GM12874 (cell line): ENCODE measurements at regions not wholly inside any gene's neighbourhood (a gene's known extent, or its start where the extent isn't known, plus 50 kb on each side); places are given as distances from the start of the nearest gene placed in this dataset.

Source experiments
- TF ChIP-seq, protein P1 (sequence below): IDR thresholded peaks from 2 replicates; pipeline ENCODE4 v1.5.1; 2011; ENCODE audit warnings: low read depth, mild to moderate bottlenecking, control low read depth, low read length, moderate library complexity; ENCODE audit not compliant: insufficient read depth

DNA sequence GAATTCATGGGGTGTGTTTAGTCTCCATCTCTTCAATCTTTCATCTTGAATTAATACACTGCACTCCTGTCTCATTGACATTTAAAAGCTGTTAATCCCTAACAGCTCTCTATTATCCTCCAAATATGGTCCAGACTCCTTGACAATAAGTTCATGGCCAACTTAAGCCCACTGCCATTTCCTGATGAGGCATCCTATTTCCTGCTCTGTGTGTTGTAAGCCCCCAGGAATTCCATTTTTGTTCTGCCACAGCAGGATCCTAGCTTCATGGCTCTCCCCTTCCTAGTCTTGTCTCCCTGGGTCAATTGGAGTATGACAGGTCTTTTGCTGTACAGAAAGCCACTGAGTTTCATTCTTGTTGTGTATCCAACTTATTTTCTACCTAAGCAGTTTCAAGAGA is 218.8 kb downstream of the OTUD1 start:
- TF ChIP-seq, protein P1, sequence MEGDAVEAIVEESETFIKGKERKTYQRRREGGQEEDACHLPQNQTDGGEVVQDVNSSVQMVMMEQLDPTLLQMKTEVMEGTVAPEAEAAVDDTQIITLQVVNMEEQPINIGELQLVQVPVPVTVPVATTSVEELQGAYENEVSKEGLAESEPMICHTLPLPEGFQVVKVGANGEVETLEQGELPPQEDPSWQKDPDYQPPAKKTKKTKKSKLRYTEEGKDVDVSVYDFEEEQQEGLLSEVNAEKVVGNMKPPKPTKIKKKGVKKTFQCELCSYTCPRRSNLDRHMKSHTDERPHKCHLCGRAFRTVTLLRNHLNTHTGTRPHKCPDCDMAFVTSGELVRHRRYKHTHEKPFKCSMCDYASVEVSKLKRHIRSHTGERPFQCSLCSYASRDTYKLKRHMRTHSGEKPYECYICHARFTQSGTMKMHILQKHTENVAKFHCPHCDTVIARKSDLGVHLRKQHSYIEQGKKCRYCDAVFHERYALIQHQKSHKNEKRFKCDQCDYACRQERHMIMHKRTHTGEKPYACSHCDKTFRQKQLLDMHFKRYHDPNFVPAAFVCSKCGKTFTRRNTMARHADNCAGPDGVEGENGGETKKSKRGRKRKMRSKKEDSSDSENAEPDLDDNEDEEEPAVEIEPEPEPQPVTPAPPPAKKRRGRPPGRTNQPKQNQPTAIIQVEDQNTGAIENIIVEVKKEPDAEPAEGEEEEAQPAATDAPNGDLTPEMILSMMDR = no peak

DNA sequence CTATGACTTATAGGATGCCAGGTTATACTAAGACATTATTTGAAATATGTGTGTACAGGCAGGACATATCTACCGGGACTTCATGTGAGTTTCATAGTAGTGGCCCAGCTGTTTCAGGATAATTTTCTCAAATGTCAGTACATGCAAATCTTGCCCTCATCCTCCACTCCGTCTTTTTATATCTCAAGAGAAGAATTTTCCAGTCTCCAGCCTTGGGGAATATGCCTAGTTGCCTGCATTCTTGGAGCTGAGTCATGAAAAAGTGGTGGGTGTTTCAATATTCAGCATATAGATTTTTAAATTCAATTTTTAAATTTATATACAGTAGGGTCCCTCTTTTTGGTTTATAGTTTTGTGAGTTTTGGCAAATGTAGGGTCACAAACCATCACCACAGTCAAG is 236.7 kb downstream of the OTUD1 start:
- TF ChIP-seq, protein P1 = no peak

DNA sequence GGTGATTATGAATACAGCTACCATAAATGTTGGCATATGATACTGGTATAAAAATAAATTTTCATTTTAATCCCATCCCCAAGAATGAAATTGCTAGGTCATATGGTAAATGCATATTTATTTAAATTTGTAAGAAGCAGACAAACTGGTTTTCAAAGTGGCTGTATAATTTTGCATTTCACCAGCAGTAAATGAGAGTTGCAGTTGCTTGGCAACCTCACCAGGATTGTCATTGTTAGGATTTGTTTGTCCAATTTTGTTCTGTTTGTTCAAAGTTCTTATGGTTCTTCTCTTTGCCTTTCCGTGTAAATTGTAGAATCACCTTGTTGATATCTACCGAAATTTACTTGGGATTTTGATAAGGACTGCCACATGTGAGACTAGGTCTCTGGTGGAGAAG is 237.4 kb downstream of the OTUD1 start:
- TF ChIP-seq, protein P1 = no peak

DNA sequence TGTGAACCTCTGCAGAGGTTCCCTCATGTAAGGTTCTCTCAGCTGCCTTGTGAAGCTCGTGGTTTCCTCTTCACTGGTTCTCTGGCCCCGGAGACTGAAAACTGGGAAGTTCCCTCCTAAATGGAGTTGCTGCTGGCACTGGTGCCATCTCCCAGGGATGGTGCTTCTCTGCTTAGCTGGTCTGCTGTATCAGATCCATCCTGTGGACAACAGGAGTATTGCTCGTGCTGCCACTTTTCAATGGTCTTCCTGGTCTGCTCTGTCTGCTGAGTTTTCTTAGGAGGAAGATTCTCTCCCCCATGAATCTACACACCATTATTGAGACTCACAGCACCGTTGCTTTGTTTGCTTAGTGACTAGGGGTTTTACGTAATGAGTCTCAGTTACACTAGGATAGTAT is 247.8 kb downstream of the OTUD1 start:
- TF ChIP-seq, protein P1 = no peak

- TF ChIP-seq, protein P1 = no peak
Observed at GRCh38 chr10:23692736-23693135, 253.9 kb downstream of the OTUD1 start.

DNA sequence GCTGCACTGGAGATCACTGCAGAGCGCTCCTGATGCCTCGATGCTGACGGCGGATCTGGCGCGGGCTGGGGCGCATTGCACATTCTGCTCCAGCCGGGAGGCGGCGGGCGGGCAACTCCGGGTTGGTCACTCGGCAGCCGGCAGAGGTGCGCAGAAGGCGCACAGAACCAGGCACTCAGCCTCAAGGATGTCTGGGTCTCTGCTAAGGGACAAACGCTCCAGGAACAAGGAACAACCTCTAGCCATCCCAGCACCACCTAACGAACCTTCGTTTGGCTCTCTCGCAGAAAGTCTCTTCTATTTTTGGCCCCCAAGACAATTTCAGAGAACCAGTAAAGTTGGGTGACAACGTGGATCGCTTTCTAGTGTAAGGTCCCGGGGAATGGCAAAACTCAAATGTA is 254.6 kb downstream of the OTUD1 start:
- TF ChIP-seq, protein P1 = no peak

DNA sequence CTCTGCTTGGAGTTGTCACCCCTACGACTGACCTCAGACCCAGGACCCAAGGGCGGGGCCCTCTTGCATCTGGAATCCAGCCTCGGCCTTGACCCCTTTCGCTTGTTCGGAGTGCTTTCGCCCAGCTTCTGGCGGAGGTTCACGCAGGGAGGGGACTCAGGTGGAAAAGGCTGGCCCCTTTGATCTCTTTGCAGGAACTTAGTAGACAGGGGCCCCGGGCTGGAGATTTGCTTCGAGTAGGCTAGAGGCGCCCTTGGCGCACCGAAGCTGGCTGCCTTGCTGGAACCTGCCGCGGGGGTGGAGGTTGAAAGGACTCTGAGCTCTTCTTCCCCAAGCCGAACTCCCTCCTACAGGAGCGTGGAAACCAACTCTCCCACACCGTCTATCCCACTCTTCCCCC is 255.1 kb downstream of the OTUD1 start:
- TF ChIP-seq, protein P1 = no peak

DNA sequence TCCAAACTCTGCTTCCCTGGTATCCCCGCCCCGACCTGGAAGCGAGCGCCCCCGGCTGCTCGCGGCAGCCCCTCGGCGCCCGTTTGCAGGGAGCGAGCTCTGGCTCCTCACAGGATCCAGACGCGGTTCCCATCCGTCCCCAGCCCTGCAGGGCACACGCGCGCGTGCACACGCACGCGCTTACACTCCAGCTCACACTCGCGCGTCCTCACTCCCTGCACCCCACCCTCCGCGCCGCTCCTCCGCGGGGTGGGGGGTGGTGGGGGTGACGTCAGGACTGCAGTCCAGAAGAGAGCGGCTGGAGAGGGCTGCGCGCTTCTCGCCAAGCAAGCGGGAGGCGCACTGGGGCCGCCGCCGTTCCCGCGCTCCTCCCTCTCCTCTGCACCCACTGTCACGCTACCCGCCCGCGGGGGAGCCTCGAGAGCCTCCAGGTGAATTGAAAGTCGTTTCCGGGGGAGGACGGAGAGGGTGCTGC is 255.6 kb downstream of the OTUD1 start:
- TF ChIP-seq, protein P1 = no peak
